Tibial artery (tissue), 4 donors: ENCODE measurements at regions not wholly inside any gene's neighbourhood (a gene's known extent, or its start where the extent isn't known, plus 50 kb on each side); places are given as distances from the start of the nearest gene placed in this dataset.

Experiments
- DNase-seq, 2 donors: peaks; one replicate each; pipeline ENCODE4 v3.0.0-alpha.2; 2019
- H3K27ac ChIP-seq, 2 donors: fragments of 200-600 bp; sonication (generic) in 1 of 2; 1 replicate in 1 of 2; 2 replicates in 1 of 2; pipeline ENCODE4 v1.5.1; 2018 to 2019; ENCODE audit warnings: mild to moderate bottlenecking in 1 of 2
- H3K27me3 ChIP-seq, 2 donors: fragments of 200-600 bp; sonication (generic) in 1 of 2; one replicate each; pipeline versions ENCODE4 v1.5.1 to v1.6.0; 2016 to 2019
- H3K36me3 ChIP-seq, 3 donors: fragments of 200-600 bp; sonication (generic) in 2 of 3; one replicate each; pipeline ENCODE4 v1.5.1; 2016 to 2019; ENCODE audit warnings: mild to moderate bottlenecking in 2 of 3
- H3K4me1 ChIP-seq, 4 donors: fragments of 200-600 bp; sonication (generic) in 2 of 4; 1 replicate in 3 of 4; 2 replicates in 1 of 4; pipeline ENCODE4 v1.5.1; 2016 to 2019
- H3K4me3 ChIP-seq, 2 donors: fragments of 200-600 bp; sonication (generic) in 1 of 2; 1 replicate in 1 of 2; 2 replicates in 1 of 2; pipeline ENCODE4 v1.5.1; 2018 to 2019; ENCODE audit warnings: mild to moderate bottlenecking in 2 of 2
- H3K9me3 ChIP-seq, 3 donors: fragments of 200-600 bp; sonication (generic) in 1 of 3; one replicate each; pipeline ENCODE4 v1.5.1; 2016 to 2019
- intact Hi-C: fragments of 100-400 bp; cut with DNase I; formaldehyde crosslinking; loops from one replicate; pipeline ENCODE4 v1.15.0; 2023; ENCODE audit warnings: low total_unique reads
- TF ChIP-seq, protein P1 (sequence below), 2 experiments: fragments of 200-600 bp in 1 of 2; fragments of 450-650 bp in 1 of 2; IDR thresholded peaks; one replicate each; pipeline ENCODE4 v1.5.1; 2017 to 2019; ENCODE audit warnings: antibody characterized with exemption in 2 of 2, mild to moderate bottlenecking in 1 of 2, moderate library complexity in 1 of 2

DNA sequence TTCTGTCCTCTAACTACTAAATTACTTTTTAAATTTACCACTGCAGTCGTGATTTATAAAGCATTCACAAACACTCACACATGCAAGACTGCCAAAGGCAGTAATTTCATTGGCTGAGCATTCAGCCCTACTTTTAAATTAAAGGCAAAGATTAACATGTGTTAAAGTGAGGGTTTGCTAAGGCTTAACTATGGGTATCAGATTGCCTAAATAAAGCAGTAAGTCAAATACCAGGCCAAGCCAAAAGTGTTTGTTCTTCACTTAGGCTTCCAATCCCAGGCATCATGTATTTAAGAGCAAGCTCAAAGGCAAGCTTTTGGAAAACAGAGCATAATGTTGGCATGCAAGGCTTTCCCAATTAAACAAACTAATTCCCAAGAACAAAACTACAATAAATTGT, 187.3 kb downstream of the SUCNR1 start:
- Histone ChIP-seq H3K36me3 (no peaks in the 10 kb centered on the region), H3K4me3 (no peak overlapping the region), H3K9me3 (no peaks in the 10 kb centered on the region), H3K27ac (peak overlapping the region; percentile 4 to 5), H3K4me1 (peaks cover 0 to 15% (median 2%) of the 10 kb centered on the region in 4 donors), H3K27me3 (no peaks in the 10 kb centered on the region)
- intact Hi-C loops, result loop anchor here (10.0 kb wide), 1 partner anchor 464 kb away; no protein-coding TSS in a partner anchor
- TF ChIP-seq, protein P1, sequence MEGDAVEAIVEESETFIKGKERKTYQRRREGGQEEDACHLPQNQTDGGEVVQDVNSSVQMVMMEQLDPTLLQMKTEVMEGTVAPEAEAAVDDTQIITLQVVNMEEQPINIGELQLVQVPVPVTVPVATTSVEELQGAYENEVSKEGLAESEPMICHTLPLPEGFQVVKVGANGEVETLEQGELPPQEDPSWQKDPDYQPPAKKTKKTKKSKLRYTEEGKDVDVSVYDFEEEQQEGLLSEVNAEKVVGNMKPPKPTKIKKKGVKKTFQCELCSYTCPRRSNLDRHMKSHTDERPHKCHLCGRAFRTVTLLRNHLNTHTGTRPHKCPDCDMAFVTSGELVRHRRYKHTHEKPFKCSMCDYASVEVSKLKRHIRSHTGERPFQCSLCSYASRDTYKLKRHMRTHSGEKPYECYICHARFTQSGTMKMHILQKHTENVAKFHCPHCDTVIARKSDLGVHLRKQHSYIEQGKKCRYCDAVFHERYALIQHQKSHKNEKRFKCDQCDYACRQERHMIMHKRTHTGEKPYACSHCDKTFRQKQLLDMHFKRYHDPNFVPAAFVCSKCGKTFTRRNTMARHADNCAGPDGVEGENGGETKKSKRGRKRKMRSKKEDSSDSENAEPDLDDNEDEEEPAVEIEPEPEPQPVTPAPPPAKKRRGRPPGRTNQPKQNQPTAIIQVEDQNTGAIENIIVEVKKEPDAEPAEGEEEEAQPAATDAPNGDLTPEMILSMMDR (IDR thresholded peaks at IDR 0.05), result no peak
- DNase-seq, result no peak

DNA sequence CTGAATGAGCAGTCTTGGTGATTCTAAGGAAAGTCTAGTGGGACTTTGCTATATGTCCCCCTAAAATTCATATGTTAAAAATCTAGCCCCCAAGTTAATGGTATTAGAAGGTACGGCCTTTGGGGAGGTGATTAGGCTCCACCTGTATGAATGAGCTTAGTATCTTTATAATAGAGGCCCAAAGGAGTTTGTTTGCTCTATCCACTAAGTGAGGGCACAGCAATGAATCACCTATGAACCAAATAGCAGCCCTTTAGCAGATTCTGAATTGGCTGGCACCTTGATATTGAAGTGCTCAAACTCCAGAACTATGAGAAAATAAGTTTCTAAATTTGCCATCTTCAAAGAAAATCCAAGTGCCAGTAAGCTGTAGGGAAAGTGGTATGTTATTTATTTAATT, 187.9 kb downstream of the SUCNR1 start:
- intact Hi-C loops, result loop anchor here (10.0 kb wide), 1 partner anchor 464 kb away; no protein-coding TSS in a partner anchor
- no peak overlapping the region for H3K4me3 ChIP-seq
- H3K4me1 ChIP-seq, result peaks cover 0 to 15% (median 2%) of the 10 kb centered on the region in 4 donors
- TF ChIP-seq, protein P1 (IDR thresholded peaks at IDR 0.05), result no peak
- no peaks in the 10 kb centered on the region for H3K27me3 ChIP-seq
- no peaks in the 10 kb centered on the region for H3K36me3 ChIP-seq
- no peak overlapping the region for H3K27ac ChIP-seq
- no peak for DNase-seq
- no peaks in the 10 kb centered on the region for H3K9me3 ChIP-seq

- H3K27me3 ChIP-seq, result no peaks in the 10 kb centered on the region
- DNase-seq, result no peak
- TF ChIP-seq, protein P1 (IDR thresholded peaks at IDR 0.05), result no peak
- H3K36me3 ChIP-seq, result no peaks in the 10 kb centered on the region
- H3K4me3 ChIP-seq, result no peak overlapping the region
- peaks cover 0 to 20% (median 2%) of the 10 kb centered on the region in 4 donors for H3K4me1 ChIP-seq
- H3K27ac ChIP-seq, result no peak overlapping the region
- intact Hi-C loops, result loop anchor here (5.0 to 10.0 kb wide), 4 partner anchors 195 to 455 kb away; partner anchors contain the start of gene MBNL1
- no peaks in the 10 kb centered on the region for H3K9me3 ChIP-seq
Observed at GRCh38 chr3:152069871-152070270, 196.4 kb downstream of the SUCNR1 start.

GRCh38 chr3:152071315-152071714, 197.4 kb upstream of the MBNL1 start:
- no peaks in the 10 kb centered on the region for H3K36me3 ChIP-seq
- intact Hi-C loops, result loop anchor here (5.0 to 10.0 kb wide), 3 partner anchors 193 to 401 kb away; partner anchors contain the start of gene MBNL1
- TF ChIP-seq, protein P1 (IDR thresholded peaks at IDR 0.05), result no peak

DNA sequence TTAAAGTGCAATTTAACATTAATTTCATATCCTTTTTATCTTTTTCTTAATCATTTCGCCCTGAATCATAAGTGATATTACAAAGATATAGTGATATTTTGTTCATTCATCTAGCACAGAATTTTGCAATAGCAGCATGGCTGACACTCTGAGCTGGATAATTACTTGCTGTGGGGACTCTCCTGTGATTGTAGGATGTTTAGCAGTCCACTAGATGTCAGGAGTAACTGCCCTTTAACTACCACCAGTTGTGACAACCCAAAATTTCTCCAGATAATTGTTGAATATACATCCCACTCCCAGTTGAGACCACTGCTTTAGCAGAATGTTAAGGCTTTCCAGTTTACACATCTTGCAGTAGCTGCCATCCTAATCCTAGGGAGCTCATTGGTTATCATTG, 196.8 kb upstream of the MBNL1 start:
- Histone ChIP-seq H3K27ac (no peak overlapping the region), H3K9me3 (no peaks in the 10 kb centered on the region), H3K4me3 (no peak overlapping the region), H3K4me1 (peaks cover 0 to 36% (median 4%) of the 10 kb centered on the region in 4 donors), H3K27me3 (no peaks in the 10 kb centered on the region), H3K36me3 (no peaks in the 10 kb centered on the region)
- TF ChIP-seq, protein P1 (IDR thresholded peaks at IDR 0.05), result peak; percentile 27 to 29
- no peak for DNase-seq
- intact Hi-C loops, result loop anchor here (5.0 to 10.0 kb wide), 3 partner anchors 193 to 400 kb away; partner anchors contain the start of gene MBNL1

More at GRCh38 chr3:152071315-152071714, 197.4 kb upstream of the MBNL1 start:
- H3K9me3 ChIP-seq, result no peaks in the 10 kb centered on the region
- no peak for DNase-seq
- H3K4me1 ChIP-seq, result peaks cover 0 to 31% (median 2%) of the 10 kb centered on the region in 4 donors
- H3K4me3 ChIP-seq, result no peak overlapping the region
- H3K27me3 ChIP-seq, result no peaks in the 10 kb centered on the region
- no peak overlapping the region for H3K27ac ChIP-seq
